HEK293 (cell line): ENCODE measurements at regions not wholly inside any gene's neighbourhood (a gene's known extent, or its start where the extent isn't known, plus 50 kb on each side); places are given as distances from the start of the nearest gene placed in this dataset.

ENCODE experiments used
- CTCF ChIA-PET: fragments of 350-600 bp; formaldehyde crosslinking; extraction: SDS; loops from one replicate; lab custom pipeline; 2021; ENCODE audit warnings: antibody characterized with exemption; lab: Yijun Ruan, JAX
- POLR2A ChIA-PET: fragments of 300-600 bp; formaldehyde crosslinking; extraction: SDS; loops from one replicate; lab custom pipeline; 2020; ENCODE audit warnings: antibody characterized with exemption, inconsistent platforms; lab: Yijun Ruan, JAX
- H3K27ac ChIP-seq: fragments of 200-500 bp; sonication (Bioruptor generic); 2 replicates; pipeline ENCODE4 v1.5.1; 2014; ENCODE audit warnings: low read depth, low read length, control low read depth, inconsistent platforms; ENCODE audit errors: extremely low read depth
- H3K36me3 ChIP-seq, 2 experiments: fragments of 200-500 bp in 1 of 2; sonication (Bioruptor generic) in 1 of 2; 1 replicate in 1 of 2; 2 replicates in 1 of 2; pipeline ENCODE4 v1.5.1; 2014 to 2017; ENCODE audit warnings: inconsistent platforms in 2 of 2, low read length in 2 of 2; ENCODE audit not compliant: control insufficient read depth in 2 of 2, insufficient read depth in 1 of 2
- H3K4me1 ChIP-seq: fragments of 200-500 bp; sonication (Bioruptor generic); 2 replicates; pipeline ENCODE4 v1.5.1; 2014; ENCODE audit warnings: mild to moderate bottlenecking, low read length, inconsistent platforms; ENCODE audit not compliant: control insufficient read depth, insufficient read depth
- H3K4me3 ChIP-seq: 2 replicates; pipeline ENCODE4 v1.5.1; 2011; ENCODE audit warnings: low read depth, mild to moderate bottlenecking, control low read depth, low read length, moderate library complexity
- H3K9me3 ChIP-seq: fragments of 200-500 bp; sonication (Bioruptor generic); 2 replicates; pipeline ENCODE4 v1.5.1; 2014; ENCODE audit warnings: low read depth, low read length, inconsistent platforms; ENCODE audit not compliant: control insufficient read depth, insufficient read depth
- BCL6B ChIP-seq: fragments of 450-650 bp; formaldehyde crosslinking; IDR thresholded peaks from 2 replicates; pipeline ENCODE4 v1.5.1; 2017; ENCODE audit warnings: missing biosample characterization, missing genetic modification characterization
- GLI4 ChIP-seq: fragments of 450-650 bp; formaldehyde crosslinking; IDR thresholded peaks from 2 replicates; pipeline ENCODE4 v1.5.1; 2016; ENCODE audit warnings: missing biosample characterization, missing genetic modification characterization
- MYNN ChIP-seq: fragments of 450-650 bp; formaldehyde crosslinking; IDR thresholded peaks from 2 replicates; pipeline ENCODE4 v1.5.1; 2016; ENCODE audit warnings: missing biosample characterization, missing genetic modification characterization, borderline replicate concordance
- PRDM2 ChIP-seq: fragments of 450-650 bp; formaldehyde crosslinking; IDR thresholded peaks from 2 replicates; pipeline ENCODE4 v1.5.1; 2016; ENCODE audit warnings: missing biosample characterization, missing genetic modification characterization, borderline replicate concordance
- SCRT1 ChIP-seq: fragments of 450-650 bp; formaldehyde crosslinking; IDR thresholded peaks from 2 replicates; pipeline ENCODE4 v1.5.1; 2016; ENCODE audit warnings: missing biosample characterization, missing genetic modification characterization, borderline replicate concordance
- ZFHX2 ChIP-seq: fragments of 450-650 bp; formaldehyde crosslinking; conservative IDR thresholded peaks from 2 replicates; pipeline ENCODE4 v1.5.1; 2016; ENCODE audit warnings: missing biosample characterization, missing genetic modification characterization
- ZNF114 ChIP-seq: fragments of 450-650 bp; formaldehyde crosslinking; IDR thresholded peaks from 2 replicates; pipeline ENCODE4 v1.5.0; 2017; ENCODE audit warnings: missing biosample characterization, missing genetic modification characterization
- ZNF398 ChIP-seq: fragments of 450-650 bp; formaldehyde crosslinking; IDR thresholded peaks from 2 replicates; pipeline ENCODE4 v1.5.1; 2017; ENCODE audit warnings: missing biosample characterization, missing genetic modification characterization
- ZNF449 ChIP-seq: fragments of 450-650 bp; formaldehyde crosslinking; IDR thresholded peaks from 2 replicates; pipeline ENCODE4 v1.5.1; 2017; ENCODE audit warnings: missing biosample characterization, mild to moderate bottlenecking, missing genetic modification characterization, moderate library complexity
- ZNF510 ChIP-seq: fragments of 450-650 bp; formaldehyde crosslinking; IDR thresholded peaks from 2 replicates; pipeline ENCODE4 v1.5.1; 2018; ENCODE audit warnings: mild to moderate bottlenecking, missing genetic modification characterization, missing biosample characterization; ENCODE audit not compliant: insufficient replicate concordance
- ZNF514 ChIP-seq: fragments of 450-650 bp; formaldehyde crosslinking; IDR thresholded peaks from 2 replicates; pipeline ENCODE4 v1.5.1; 2016; ENCODE audit warnings: missing biosample characterization, missing genetic modification characterization
- ZNF549 ChIP-seq: fragments of 450-650 bp; IDR thresholded peaks from 2 replicates; pipeline ENCODE4 v1.5.1; 2018; ENCODE audit warnings: missing biosample characterization, missing genetic modification characterization, mild to moderate bottlenecking, inconsistent platforms, moderate library complexity
- ZNF623 ChIP-seq: fragments of 450-650 bp; formaldehyde crosslinking; IDR thresholded peaks from 2 replicates; pipeline ENCODE4 v1.5.1; 2016; ENCODE audit warnings: missing biosample characterization, missing genetic modification characterization
- ZNF658 ChIP-seq: fragments of 450-650 bp; formaldehyde crosslinking; IDR thresholded peaks from 2 replicates; pipeline ENCODE4; 2016; ENCODE audit warnings: missing biosample characterization, missing genetic modification characterization
- ZNF677 ChIP-seq: fragments of 450-650 bp; IDR thresholded peaks from 2 replicates; pipeline ENCODE4 v1.5.0; 2018; ENCODE audit warnings: missing biosample characterization, mild to moderate bottlenecking, missing genetic modification characterization, moderate library complexity
- ZNF747 ChIP-seq: fragments of 450-650 bp; formaldehyde crosslinking; IDR thresholded peaks from 2 replicates; pipeline ENCODE4 v1.5.1; 2016; ENCODE audit warnings: missing biosample characterization, missing genetic modification characterization
- ZNF791 ChIP-seq: fragments of 450-650 bp; formaldehyde crosslinking; IDR thresholded peaks from 2 replicates; pipeline ENCODE4 v1.5.1; 2016; ENCODE audit warnings: missing biosample characterization, missing genetic modification characterization
- ZXDB ChIP-seq: fragments of 450-650 bp; formaldehyde crosslinking; IDR thresholded peaks from 2 replicates; pipeline ENCODE4 v1.5.1; 2016; ENCODE audit warnings: missing biosample characterization, missing genetic modification characterization

GRCh38 chr6:141401851-141402250 lies 730.9 kb upstream of the GJE1 start:
- Histone ChIP-seq H3K9me3 (no peaks in the 10 kb centered on the region), H3K27ac (no peak overlapping the region), H3K4me3 (no peak overlapping the region), H3K36me3 (no peaks in the 10 kb centered on the region), H3K4me1 (no peaks in the 10 kb centered on the region)
- POLR2A ChIA-PET: no interaction called here
- TF ChIP-seq ZNF623 (tag by site-specific recombination): no peak
- no peak for TF ChIP-seq ZNF549 (tag by site-specific recombination)
- TF ChIP-seq ZNF398: no peak
- CTCF ChIA-PET: interaction anchor here (0.7 kb wide), 1 partner anchor 1210 kb away, joined by 4 read pairs; no protein-coding TSS in a partner anchor

- Histone ChIP-seq H3K4me1 (no peaks in the 10 kb centered on the region), H3K4me3 (no peak overlapping the region), H3K9me3 (no peaks in the 10 kb centered on the region), H3K36me3 (no peaks in the 10 kb centered on the region), H3K27ac (no peak overlapping the region)
- TF ChIP-seq GLI4 (tag by site-specific recombination) (no peak), ZNF514 (tag by site-specific recombination) (no peak)
- ChIA-PET CTCF (no interaction called here), POLR2A (no interaction called here)
These were observed 731.6 kb upstream of the GJE1 start for GRCh38 chr6:141401168-141401567.

GRCh38 chr6:141398949-141399348 lies 733.8 kb upstream of the GJE1 start:
- no peak overlapping the region for H3K27ac ChIP-seq
- no peaks in the 10 kb centered on the region for H3K4me1 ChIP-seq
- no peak for TF ChIP-seq SCRT1
- TF ChIP-seq ZFHX2 (tag by site-specific recombination): no peak
- TF ChIP-seq ZNF791 (tag by site-specific recombination): no peak
- TF ChIP-seq MYNN (tag by site-specific recombination): no peak
- no peak for TF ChIP-seq ZNF677
- H3K9me3 ChIP-seq: no peaks in the 10 kb centered on the region
- H3K4me3 ChIP-seq: no peak overlapping the region
- no peaks in the 10 kb centered on the region for H3K36me3 ChIP-seq
- POLR2A ChIA-PET: no interaction called here
- CTCF ChIA-PET: interaction anchor here (0.7 to 1.8 kb wide), 2 partner anchors 165 to 1847 kb away, joined by 3 to 4 read pairs; no protein-coding TSS in a partner anchor

GRCh38 chr6:141395443-141396008 lies 737.2 kb upstream of the GJE1 start:
- Histone ChIP-seq H3K27ac (no peak overlapping the region), H3K36me3 (no peaks in the 10 kb centered on the region), H3K4me1 (no peaks in the 10 kb centered on the region), H3K9me3 (no peaks in the 10 kb centered on the region), H3K4me3 (no peak overlapping the region)
- ChIA-PET CTCF (interaction anchor here (0.7 kb wide), 1 partner anchor 12 kb away, joined by 4 read pairs; no protein-coding TSS in a partner anchor), POLR2A (no interaction called here)
- no peak for TF ChIP-seq PRDM2 (tag by site-specific recombination)
- TF ChIP-seq BCL6B (tag by site-specific recombination): no peak
- TF ChIP-seq ZNF449 (tag by site-specific recombination): no peak
- TF ChIP-seq ZNF747 (tag by site-specific recombination): no peak
- TF ChIP-seq ZNF114 (tag by site-specific recombination): no peak
- TF ChIP-seq ZNF510: no peak
- no peak for TF ChIP-seq ZXDB (tag by site-specific recombination)
- TF ChIP-seq ZNF658 (tag by site-specific recombination): no peak
